ENCODE measurements at regions not wholly inside any gene's neighbourhood (a gene's known extent, or its start where the extent isn't known, plus 50 kb on each side); places are given as distances from the start of the nearest gene placed in this dataset.

- DNase-seq = peak; percentile 63
Measured at GRCh38 chr11:91947215-91947820, 277.3 kb upstream of the FAT3 start.

DNA sequence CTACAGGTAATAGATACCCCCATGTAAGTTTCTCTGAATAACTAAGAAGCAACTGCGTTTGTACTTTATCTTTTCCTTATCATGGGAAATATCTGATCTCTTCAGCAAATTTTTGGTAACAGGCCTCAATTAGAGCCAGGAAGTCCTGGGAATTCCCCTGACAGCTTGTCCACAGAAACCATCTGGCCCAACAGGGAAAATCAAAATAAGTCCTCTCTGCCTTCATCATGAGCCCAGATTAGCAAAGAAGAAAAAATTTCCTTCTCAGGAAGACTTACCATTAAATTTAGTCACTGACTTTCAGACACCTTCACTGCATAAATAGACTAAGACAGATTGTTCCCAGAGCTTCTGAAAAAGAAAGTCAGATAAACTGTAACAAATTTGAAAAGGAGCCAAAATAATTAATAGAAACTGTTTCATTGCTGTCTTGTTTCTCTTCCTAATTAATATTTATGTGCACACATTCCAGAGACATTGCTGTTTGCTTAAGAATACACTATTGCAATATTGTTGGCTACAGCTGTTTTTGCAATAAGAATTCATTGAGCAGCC is 278.1 kb upstream of the FAT3 start:
- peak; percentile 15 for DNase-seq

DNA sequence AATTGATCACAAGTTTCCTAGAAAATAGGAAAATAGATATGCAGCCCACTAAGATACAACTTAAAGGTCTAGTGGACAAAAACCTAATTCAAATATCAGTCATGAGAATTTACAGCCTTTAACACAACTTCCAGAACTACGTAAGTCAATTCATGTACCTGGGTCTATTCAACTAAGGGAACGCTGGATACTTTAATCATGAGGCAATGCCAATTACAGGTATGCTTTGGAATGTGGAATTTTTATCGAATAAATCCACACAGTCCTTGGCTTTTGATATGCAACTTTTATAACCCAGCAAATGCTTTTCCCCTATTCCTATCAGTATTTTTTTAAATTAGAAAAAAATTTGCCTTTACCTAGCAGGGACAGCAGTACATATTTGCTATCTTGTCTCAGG is 289.5 kb upstream of the FAT3 start:
- DNase-seq = no peak

DNA sequence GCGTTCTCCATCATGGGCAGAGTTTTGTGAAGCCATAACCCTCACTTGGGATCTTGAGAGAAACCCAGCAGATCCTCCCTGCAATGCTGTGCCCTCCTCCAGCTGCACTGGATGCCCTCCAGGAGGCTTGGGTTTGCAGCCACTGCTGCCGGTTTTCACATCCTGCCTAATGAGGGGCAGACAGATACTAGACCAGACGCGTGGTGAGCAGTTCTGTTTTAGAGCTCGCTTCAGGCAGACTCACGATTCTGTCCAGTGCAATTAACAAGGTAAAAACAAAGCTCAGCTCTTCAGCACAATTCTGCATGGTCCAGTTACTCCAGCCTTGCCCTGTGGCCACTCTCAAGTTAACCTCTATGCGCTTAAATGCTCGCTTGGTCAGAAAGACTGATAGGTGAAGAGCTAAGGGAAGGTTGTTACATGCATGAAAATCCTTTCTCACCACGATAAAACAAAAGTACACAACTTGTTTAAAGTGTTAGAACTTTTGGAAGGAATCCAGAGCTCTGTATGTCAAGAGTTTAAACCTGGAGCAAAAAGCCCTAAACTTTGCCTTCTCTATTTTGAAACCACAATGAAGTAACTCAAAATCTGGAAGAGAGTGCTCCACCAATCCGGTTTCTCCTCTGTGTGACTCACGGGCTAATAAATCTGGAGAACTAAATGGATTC is 292.3 kb upstream of the FAT3 start:
- DNase-seq = no peak

- no peak for DNase-seq
Measured at GRCh38 chr11:91927448-91927847, 297.2 kb upstream of the FAT3 start.

GRCh38 chr11:91926965-91927364 is 297.7 kb upstream of the FAT3 start:
- no peak for DNase-seq

GRCh38 chr11:91922846-91923245 is 301.8 kb upstream of the FAT3 start:
- DNase-seq = no peak

DNA sequence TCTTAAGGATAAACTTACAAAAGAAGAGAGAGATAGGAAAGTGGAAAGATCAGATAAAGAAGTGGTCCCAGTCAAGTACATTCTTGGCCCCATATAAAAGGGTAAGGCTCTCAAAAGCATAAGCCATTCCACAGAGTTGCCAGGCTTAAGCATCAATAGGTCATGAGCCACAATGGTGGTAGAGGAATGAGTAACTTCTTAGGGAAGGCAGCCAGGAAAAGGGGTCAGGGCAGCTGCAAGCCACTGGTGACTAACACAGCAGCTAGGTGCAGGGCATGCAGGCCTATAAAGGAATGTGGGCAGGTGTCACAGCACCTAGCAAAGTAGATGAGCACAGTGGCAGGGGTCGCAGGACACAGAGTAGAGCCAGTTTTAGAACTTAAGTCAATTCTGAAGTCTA is 302.6 kb upstream of the FAT3 start:
- peak; percentile 29 for DNase-seq

DNA sequence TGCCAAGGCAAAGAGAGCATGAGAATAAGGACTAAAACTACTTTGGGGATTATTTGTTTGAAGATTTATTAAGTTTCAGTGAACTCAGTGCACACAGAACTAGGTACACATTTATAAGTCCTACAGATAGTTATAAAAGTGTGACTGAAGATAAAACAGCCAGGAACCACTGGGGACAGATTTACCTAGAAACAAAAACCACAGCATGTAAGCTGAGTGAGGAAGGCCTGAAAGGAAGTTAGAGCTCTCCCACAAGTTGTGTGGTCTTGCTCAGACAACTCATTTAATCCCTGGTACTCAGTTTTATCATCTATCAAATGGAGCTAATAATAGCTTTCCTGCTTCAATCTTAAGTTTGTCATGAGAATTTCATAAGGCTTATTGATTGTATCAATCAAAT is 311.2 kb upstream of the FAT3 start:
- DNase-seq = no peak

GRCh38 chr11:91912322-91912721 is 312.3 kb upstream of the FAT3 start:
- DNase-seq = no peak

- DNase-seq = no peak
Measured at GRCh38 chr11:91906871-91907624, 317.6 kb upstream of the FAT3 start.

DNA sequence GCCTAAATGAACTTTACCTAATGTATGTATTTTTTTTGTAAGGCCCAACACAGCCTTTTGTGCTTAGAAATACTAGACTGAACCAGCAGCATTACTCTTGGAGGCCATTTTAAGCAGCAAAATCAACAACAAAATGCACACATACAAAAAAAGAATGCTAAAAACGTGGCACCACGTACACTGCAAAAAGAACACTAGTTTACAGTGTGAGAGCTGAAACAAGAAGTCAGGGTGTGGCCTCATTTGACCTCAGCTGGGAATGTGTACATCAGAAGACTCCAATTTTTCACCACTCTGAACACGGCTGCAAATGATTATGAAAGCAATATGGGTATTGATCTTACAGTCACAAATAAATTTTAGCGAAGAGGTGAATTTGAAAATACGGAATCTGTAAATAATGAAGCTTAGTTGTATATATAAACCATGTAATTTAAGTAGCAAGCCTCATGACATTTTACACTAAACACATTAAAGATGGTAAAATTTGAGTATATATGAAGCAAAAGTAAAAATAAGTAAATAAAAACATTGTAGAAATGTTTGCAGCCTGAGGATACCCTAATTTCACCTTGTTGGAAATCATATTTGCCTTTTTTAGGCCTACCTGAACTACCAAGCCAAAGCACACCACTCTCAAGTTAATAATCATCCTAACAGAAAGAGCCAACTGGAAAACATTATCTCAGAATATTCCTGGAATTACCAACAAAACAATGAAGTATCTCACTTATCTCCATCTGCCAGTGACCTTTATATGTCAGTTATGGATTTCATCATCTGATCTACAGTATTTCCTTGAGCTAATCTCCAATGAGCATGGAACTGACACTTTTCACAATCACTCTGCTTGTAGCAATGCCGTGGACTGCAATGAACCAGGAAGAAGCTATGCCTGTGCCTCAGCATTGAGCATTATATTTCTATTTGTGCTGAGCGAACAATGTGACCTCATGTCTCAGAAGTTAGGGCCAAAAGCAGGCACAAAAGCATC is 319.5 kb upstream of the FAT3 start:
- no peak for DNase-seq

DNA sequence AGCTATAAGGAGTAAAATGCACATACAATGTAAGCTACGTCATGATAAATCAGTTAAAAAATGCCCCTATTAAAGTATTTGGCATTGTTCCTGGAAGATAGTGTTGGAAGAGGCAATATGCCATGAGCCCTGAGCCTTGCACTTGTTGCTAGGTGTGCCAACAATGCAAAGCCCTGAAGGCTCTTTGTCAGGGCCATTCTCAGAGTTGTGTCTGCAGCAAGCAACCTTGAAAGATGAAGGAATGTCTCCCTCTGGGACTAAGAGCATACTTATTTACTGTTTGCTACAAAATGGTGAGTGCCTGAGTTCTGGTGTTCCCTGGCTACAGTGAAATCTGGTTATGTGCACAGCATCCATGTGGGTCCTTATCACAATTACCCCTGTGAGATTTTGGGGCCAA is 322.3 kb upstream of the FAT3 start:
- DNase-seq = no peak

- DNase-seq = no peak
Measured at GRCh38 chr11:91880660-91881059, 344.0 kb upstream of the FAT3 start.

GRCh38 chr11:91876746-91877145 is 347.9 kb upstream of the FAT3 start:
- DNase-seq = no peak

DNA sequence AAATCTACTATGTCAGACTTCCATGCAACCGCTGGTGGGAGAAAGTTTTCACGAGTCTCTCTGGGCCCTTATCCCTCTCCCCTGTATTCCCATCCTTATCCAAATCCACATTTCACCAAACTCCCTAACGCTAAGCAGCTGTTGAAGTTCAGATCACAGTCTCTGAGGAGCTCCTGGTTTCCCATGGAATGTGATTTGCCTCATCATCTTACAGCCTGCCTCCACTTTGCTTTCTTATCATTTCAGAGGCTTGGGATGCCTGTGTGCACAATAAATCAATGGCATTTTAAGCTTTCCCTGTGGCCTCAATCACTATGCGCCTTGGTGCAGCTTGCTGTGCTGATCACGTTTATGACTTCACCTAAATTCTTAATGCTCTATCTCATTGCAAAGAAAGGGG is 352.4 kb upstream of the FAT3 start:
- DNase-seq = no peak

DNA sequence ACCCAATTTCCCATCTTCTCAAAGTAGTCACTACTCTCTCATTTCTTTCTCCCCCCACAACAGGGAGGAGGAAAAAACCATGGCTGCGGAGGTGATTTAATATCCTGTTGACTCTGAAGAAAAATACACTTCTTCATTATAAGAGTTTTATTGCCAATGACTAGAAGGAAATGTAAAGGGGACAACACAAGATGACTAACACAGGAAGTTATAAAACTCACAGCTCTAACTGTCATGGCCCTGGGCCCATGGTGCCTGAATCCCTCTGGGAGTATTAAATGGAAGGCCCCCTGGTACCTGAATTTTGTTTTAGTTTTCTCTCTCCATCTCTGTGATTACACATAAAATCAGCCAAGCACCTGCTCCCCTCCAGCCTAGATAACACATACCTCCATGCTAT is 352.8 kb upstream of the FAT3 start:
- DNase-seq = peak; percentile 51

- no peak for DNase-seq
Measured at GRCh38 chr11:91871048-91871447, 353.6 kb upstream of the FAT3 start.

DNA sequence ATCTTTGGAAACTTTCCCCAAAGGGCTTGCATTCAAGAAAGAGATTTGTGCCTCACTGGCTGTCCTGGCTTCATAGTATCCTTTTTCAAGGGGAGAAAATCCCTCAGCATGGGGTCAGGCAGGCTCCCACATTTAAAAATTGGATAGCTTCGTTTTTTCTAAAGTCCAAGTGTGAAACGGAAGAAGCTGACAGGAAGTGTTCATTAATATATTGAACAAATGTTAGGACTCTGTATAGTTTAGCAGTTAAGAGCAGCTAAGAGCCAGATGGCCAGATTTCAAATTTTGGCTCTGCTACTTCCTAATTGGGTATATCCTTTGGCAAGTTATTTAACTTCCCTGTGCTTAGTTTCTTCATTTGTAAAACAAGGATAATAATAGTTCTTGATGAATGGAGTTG is 354.9 kb upstream of the FAT3 start:
- DNase-seq = no peak

- no peak for DNase-seq
Measured at GRCh38 chr11:91866642-91867041, 358.0 kb upstream of the FAT3 start.

DNA sequence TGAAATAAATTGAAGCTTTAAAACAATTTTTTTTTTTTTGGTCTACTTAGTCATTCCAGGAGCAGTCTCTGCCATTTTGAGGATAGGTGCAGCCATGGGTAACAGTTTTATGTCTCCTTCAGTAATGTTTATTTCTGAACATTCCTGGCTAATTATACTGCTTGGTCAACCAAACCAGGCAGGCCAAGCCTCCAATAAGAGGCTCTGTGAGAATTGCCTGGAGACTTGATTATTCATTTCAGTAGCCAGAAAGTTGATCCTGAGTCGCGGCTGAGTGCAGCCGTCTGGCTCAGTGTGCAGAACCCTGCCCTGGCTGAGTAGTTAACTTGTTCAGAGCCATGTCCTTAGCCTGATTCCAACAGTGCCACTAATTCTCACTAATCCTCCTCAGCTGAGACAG is 364.0 kb upstream of the FAT3 start:
- no peak for DNase-seq

GRCh38 chr11:91859666-91860065 is 365.0 kb upstream of the FAT3 start:
- no peak for DNase-seq

DNA sequence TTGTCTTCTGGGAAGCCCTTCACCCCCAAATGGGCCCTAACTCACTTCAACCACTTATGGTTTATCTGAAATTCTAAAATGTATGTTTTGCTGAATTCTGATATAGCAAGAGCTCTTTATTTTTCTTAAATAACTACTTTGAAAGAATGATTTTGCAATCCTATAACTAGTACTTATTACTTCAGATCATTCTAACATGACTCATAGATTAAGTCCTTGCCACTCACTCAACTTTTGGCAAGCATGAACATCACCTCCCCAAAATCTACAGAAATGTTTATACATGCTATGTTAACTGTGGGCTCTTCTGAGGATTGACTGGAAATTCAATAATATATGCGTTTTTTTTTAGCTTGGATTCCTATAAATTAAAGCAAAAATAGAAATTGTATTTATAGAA is 367.4 kb upstream of the FAT3 start:
- DNase-seq = no peak
